RWPE2 (cell line): ENCODE measurements at regions not wholly inside any gene's neighbourhood (a gene's known extent, or its start where the extent isn't known, plus 50 kb on each side); places are given as distances from the start of the nearest gene placed in this dataset.
"Not testable (repeated sequence)": the region's sequence is repeated elsewhere in the genome, so short reads cannot be mapped to it uniquely, and the experiment has no call there.

Source experiments
- ATAC-seq: fragments of 200-7000 bp; cut with Tn5 transposase; 3 replicates; pipeline ENCODE4 v1.9.1; 2021; ENCODE audit warnings: low read depth
- DNase-seq: peaks from one replicate; pipeline ENCODE4 v3.0.0-alpha.2; 2020; ENCODE audit warnings: low spot score
- H3K27ac ChIP-seq: fragments of 450-650 bp; 2 replicates; pipeline ENCODE4 v1.5.1; 2017; ENCODE audit warnings: mild to moderate bottlenecking; ENCODE audit not compliant: poor library complexity, severe bottlenecking
- H3K27me3 ChIP-seq: fragments of 250-450 bp; sonication (Bioruptor Pico); 2 replicates; pipeline ENCODE4 v1.5.1; 2021; ENCODE audit warnings: mild to moderate bottlenecking, moderate library complexity; ENCODE audit not compliant: insufficient read depth, poor library complexity, severe bottlenecking
- H3K36me3 ChIP-seq: fragments of 250-450 bp; sonication (Bioruptor Pico); 2 replicates; pipeline ENCODE4 v1.5.1; 2020; ENCODE audit warnings: low read depth, mild to moderate bottlenecking, moderate library complexity
- H3K4me1 ChIP-seq: fragments of 250-450 bp; sonication (Bioruptor Pico); 2 replicates; pipeline ENCODE4 v1.5.1; 2021; ENCODE audit warnings: mild to moderate bottlenecking, moderate library complexity; ENCODE audit not compliant: insufficient read depth, poor library complexity, severe bottlenecking
- H3K4me3 ChIP-seq: fragments of 250-450 bp; sonication (Bioruptor Pico); 2 replicates; pipeline ENCODE4 v1.5.1; 2021; ENCODE audit warnings: mild to moderate bottlenecking, moderate library complexity; ENCODE audit not compliant: severe bottlenecking
- H3K9me3 ChIP-seq: fragments of 250-450 bp; sonication (Bioruptor Pico); 2 replicates; pipeline ENCODE4 v1.5.1; 2021; ENCODE audit warnings: mild to moderate bottlenecking, moderate library complexity; ENCODE audit not compliant: severe bottlenecking
- TF ChIP-seq, protein P1 (sequence below): fragments of 450-650 bp; IDR thresholded peaks from one replicate; pipeline ENCODE4 v1.5.1; 2017; ENCODE audit warnings: mild to moderate bottlenecking, moderate library complexity; ENCODE audit not compliant: poor library complexity, severe bottlenecking

GRCh38 chr2:39492716-39493115 lies 55.6 kb upstream of the MAP4K3 start:
- ATAC-seq (no peak), DNase-seq (no peak)
- Histone ChIP-seq H3K9me3 (no peaks in the 10 kb centered on the region), H3K27ac (peak overlapping the region; percentile 40), H3K27me3 (no peaks in the 10 kb centered on the region), H3K36me3 (no peaks in the 10 kb centered on the region), H3K4me3 (no peak overlapping the region), H3K4me1 (peaks cover 33% of the 10 kb centered on the region)
- TF ChIP-seq, protein P1, sequence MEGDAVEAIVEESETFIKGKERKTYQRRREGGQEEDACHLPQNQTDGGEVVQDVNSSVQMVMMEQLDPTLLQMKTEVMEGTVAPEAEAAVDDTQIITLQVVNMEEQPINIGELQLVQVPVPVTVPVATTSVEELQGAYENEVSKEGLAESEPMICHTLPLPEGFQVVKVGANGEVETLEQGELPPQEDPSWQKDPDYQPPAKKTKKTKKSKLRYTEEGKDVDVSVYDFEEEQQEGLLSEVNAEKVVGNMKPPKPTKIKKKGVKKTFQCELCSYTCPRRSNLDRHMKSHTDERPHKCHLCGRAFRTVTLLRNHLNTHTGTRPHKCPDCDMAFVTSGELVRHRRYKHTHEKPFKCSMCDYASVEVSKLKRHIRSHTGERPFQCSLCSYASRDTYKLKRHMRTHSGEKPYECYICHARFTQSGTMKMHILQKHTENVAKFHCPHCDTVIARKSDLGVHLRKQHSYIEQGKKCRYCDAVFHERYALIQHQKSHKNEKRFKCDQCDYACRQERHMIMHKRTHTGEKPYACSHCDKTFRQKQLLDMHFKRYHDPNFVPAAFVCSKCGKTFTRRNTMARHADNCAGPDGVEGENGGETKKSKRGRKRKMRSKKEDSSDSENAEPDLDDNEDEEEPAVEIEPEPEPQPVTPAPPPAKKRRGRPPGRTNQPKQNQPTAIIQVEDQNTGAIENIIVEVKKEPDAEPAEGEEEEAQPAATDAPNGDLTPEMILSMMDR, result no peak

DNA sequence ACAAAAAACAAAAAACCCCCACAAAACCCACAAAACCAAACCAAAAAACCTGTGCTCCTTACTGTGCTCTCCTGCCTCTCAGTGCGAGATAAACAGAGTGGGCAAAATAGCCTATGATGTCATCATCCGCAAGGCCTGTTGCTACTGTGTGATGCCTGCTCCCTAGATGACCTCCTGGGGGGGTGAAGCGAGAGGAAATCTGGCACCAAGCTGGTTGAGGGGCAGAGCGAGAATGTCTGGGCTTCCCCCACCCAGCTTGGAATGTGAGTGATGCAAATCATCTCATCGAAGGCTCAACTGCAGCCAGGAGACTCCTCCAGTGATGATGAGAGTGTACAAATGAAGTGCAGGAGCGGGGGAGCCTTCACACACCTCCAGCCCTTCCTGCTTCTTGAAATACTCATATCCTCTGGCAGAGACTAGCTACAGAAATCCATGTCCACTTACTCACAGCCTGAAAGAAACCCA lies 57.7 kb upstream of the MAP4K3 start:
- Histone ChIP-seq H3K4me3 (no peak overlapping the region), H3K27me3 (no peaks in the 10 kb centered on the region), H3K27ac (no peak overlapping the region), H3K9me3 (no peaks in the 10 kb centered on the region), H3K4me1 (peaks cover 23% of the 10 kb centered on the region), H3K36me3 (no peaks in the 10 kb centered on the region)
- TF ChIP-seq, protein P1, result no peak
- DNase-seq, result peak; percentile 56
- ATAC-seq, result peak; percentile 74

- no peaks in the 10 kb centered on the region for H3K9me3 ChIP-seq
- H3K27me3 ChIP-seq, result no peaks in the 10 kb centered on the region
- ATAC-seq (no peak), DNase-seq (no peak)
- no peak overlapping the region for H3K27ac ChIP-seq
- H3K36me3 ChIP-seq, result no peaks in the 10 kb centered on the region
- H3K4me3 ChIP-seq, result no peak overlapping the region
- peaks cover 16% of the 10 kb centered on the region for H3K4me1 ChIP-seq
- TF ChIP-seq, protein P1, result no peak
Measured at GRCh38 chr2:39497082-39497801, 60.2 kb upstream of the MAP4K3 start.

- H3K36me3 ChIP-seq, H3K27me3 ChIP-seq, DNase-seq, H3K9me3 ChIP-seq, H3K4me1 ChIP-seq, ATAC-seq, H3K27ac ChIP-seq, H3K4me3 ChIP-seq: not testable (repeated sequence)
Measured at GRCh38 chr2:39498176-39498575, 61.1 kb upstream of the MAP4K3 start.

DNA sequence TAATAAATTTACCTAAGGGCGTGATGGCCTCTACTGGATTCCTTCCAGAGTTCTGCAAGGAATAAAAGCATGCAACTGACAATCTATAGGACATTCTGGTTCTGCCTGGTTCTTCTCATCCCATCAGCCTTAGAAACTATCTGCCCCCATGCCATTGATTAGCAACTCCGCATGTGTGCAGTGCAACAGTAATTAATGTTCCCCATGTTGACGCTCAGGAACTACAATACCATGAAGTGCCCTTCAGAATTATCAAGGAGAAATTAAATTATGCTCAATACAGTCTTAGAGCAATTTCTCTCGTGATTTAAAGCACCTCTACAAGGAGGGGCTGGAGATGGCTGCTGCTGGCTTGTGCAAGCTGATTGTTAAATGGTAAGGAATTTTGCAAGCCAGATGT lies 61.7 kb upstream of the MAP4K3 start:
- Histone ChIP-seq H3K27ac (no peak overlapping the region), H3K4me1 (peaks cover 4% of the 10 kb centered on the region), H3K9me3 (no peaks in the 10 kb centered on the region), H3K36me3 (no peaks in the 10 kb centered on the region), H3K27me3 (no peaks in the 10 kb centered on the region), H3K4me3 (no peak overlapping the region)
- TF ChIP-seq, protein P1, result no peak
- ATAC-seq (no peak), DNase-seq (no peak)
